22Rv1 (cell line): ENCODE measurements at regions not wholly inside any gene's neighbourhood (a gene's known extent, or its start where the extent isn't known, plus 50 kb on each side); places are given as distances from the start of the nearest gene placed in this dataset.

Source experiments
- ZFX ChIP-seq: fragments of 450-650 bp; IDR thresholded peaks from 2 replicates; pipeline ENCODE4 v1.6.1; 2017; ENCODE audit warnings: antibody characterized with exemption, borderline replicate concordance
- TF ChIP-seq, protein P1 (sequence below): fragments of 450-650 bp; IDR thresholded peaks from 2 replicates; pipeline ENCODE4 v1.5.1; 2017; ENCODE audit warnings: mild to moderate bottlenecking

DNA sequence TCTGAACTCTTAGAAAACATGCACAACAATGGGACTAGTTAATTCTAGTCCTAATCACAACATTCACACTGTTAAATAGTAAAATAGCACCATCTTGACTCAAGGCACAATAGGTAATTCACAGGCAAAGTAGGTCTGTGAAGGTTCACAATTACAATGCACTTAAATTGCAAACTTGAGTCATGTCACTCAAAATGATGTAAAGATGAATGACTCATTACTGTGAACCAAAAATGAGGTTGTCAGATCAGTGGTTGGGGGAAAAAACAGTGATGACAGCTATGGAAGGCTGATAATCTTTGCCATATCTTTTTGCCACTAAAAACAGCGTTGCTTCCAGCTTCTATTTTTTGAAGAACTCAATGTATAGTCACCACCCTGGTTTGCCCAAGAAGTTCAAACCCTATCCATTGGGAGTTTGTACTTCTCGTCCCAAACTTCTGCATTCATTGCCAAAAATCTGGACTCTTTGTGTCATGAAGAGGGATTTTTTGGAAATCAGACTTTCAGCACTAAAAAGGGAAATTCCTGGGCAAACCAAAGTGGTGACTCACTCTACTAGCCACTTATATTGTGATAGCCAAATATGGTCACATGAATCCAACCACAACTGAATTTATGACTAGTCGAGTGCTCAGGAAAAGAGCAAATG lies 200.9 kb upstream of the TMTC4 start:
- TF ChIP-seq, protein P1, sequence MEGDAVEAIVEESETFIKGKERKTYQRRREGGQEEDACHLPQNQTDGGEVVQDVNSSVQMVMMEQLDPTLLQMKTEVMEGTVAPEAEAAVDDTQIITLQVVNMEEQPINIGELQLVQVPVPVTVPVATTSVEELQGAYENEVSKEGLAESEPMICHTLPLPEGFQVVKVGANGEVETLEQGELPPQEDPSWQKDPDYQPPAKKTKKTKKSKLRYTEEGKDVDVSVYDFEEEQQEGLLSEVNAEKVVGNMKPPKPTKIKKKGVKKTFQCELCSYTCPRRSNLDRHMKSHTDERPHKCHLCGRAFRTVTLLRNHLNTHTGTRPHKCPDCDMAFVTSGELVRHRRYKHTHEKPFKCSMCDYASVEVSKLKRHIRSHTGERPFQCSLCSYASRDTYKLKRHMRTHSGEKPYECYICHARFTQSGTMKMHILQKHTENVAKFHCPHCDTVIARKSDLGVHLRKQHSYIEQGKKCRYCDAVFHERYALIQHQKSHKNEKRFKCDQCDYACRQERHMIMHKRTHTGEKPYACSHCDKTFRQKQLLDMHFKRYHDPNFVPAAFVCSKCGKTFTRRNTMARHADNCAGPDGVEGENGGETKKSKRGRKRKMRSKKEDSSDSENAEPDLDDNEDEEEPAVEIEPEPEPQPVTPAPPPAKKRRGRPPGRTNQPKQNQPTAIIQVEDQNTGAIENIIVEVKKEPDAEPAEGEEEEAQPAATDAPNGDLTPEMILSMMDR, result no peak
- TF ChIP-seq ZFX, result no peak
